ENCODE measurements at regions not wholly inside any gene's neighbourhood (a gene's known extent, or its start where the extent isn't known, plus 50 kb on each side); places are given as distances from the start of the nearest gene placed in this dataset.
A peak's percentile ranks its signal among the peaks of the same experiment; 100 is the strongest.

DNA sequence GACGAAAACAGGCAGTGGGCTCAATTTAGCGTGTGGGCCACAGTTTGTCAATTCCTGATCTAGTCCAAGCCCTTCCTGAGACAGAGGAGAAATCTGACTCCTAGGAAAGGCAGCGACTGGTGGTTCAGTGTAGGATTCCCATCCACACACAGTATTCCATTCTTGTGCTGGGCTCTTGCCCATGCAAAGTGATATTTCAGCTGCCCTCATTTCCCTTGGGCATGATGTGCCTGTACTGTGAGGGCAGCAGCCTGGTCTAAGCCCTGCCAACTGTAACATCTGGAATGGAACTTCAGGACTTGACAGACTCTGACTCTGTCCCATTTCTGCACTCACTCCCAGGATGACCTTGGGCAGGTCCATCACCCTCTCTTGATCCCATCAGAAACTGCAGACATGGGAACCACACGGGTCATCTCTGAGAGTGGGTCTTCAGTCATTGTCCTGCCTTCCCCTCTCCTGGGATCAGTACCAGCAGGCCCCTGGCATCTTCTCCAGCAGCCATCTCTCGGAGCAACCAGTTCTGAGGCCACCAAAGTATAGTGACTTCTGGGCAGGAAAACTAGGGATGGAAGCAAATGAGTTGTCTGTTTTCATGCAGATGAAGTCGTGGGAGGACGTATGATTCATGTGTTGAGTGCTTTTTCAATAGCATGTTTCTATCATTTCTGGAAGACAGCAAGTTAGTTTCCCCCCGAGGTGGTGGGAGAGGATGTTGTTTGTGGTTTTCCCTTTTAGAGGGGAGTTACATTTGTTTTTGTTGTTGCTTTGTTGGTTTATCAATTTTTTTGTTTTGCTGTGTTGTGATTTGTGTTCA lies 54.2 kb upstream of the BCL2L14 start:
- H3K9ac ChIP-seq = no peak overlapping the region
- no peak for DNase-seq
- H3K4me3 ChIP-seq (ENCODE audit: low read depth in 2 of 2, low read length in 1 of 2) = no peak overlapping the region
- no peaks in the 10 kb centered on the region for H3K27me3 ChIP-seq (ENCODE audit: insufficient read depth)
- ChIA-PET POLR2A (no interaction called here), CTCF (no interaction called here)
- no peaks in the 10 kb centered on the region for H4K20me1 ChIP-seq (ENCODE audit: insufficient read depth)
- H3K4me1 ChIP-seq (ENCODE audit: control insufficient read depth in 1 of 2, insufficient read depth in 2 of 2, low read depth in 1 of 2, low read length in 1 of 2) = peaks cover 5 to 42% of the 10 kb centered on the region in 2 experiments; a peak in 3 of 4 replicates
- peak overlapping the region in 1 of 2 experiments; percentile 88; a peak in 3 of 4 replicates for H3K27ac ChIP-seq (ENCODE audit: low read depth in 2 of 2, low read length in 1 of 2)
- H3F3A ChIP-seq (replicated peaks; ENCODE audit: insufficient read depth) = no peaks in the 10 kb centered on the region
- H3K9me3 ChIP-seq = no peaks in the 10 kb centered on the region
- H2AFZ ChIP-seq (ENCODE audit: low read depth) = no peak overlapping the region
- 61% methylated on average over 7 of the region's 8 CpGs for whole genome bisulfite sequencing (ENCODE audit: low lambda C conversion rate)
- no peaks in the 10 kb centered on the region for H3K9me2 ChIP-seq
- no peaks in the 10 kb centered on the region for H3K36me3 ChIP-seq (replicated peaks in 1 of 2; ENCODE audit: control insufficient read depth in 1 of 2, insufficient read depth in 2 of 2, low read length in 1 of 2)
- H3K79me2 ChIP-seq (ENCODE audit: insufficient read depth) = no peaks in the 10 kb centered on the region
- H3K4me2 ChIP-seq = no peak overlapping the region
- TF ChIP-seq, protein P1, sequence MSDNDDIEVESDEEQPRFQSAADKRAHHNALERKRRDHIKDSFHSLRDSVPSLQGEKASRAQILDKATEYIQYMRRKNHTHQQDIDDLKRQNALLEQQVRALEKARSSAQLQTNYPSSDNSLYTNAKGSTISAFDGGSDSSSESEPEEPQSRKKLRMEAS (IDR thresholded peaks at IDR 0.05; ENCODE audit: low read depth) = no peak
- no peak for TF ChIP-seq YY1 (IDR thresholded peaks at IDR 0.05; ENCODE audit: low read depth)
- no peak for TF ChIP-seq GATA2 (CRISPR knock-in tag; IDR thresholded peaks at IDR 0.05)
- TF ChIP-seq SMC3 (IDR thresholded peaks at IDR 0.05; ENCODE audit: low read depth, low read length) = no peak
- TF ChIP-seq JUND (IDR thresholded peaks at IDR 0.05) = no peak
- no peak for TF ChIP-seq EZH2phosphoT487 (IDR thresholded peaks at IDR 0.05; ENCODE audit: borderline replicate concordance, low read depth)
- TF ChIP-seq CHD2 (IDR thresholded peaks at IDR 0.05; ENCODE audit: low read length, partially characterized antibody) = no peak
- TF ChIP-seq EP300 (IDR thresholded peaks at IDR 0.05; ENCODE audit: borderline replicate concordance in 1 of 2, low read depth in 1 of 2, low read length in 1 of 2) = no peak
- TF ChIP-seq, protein P2, sequence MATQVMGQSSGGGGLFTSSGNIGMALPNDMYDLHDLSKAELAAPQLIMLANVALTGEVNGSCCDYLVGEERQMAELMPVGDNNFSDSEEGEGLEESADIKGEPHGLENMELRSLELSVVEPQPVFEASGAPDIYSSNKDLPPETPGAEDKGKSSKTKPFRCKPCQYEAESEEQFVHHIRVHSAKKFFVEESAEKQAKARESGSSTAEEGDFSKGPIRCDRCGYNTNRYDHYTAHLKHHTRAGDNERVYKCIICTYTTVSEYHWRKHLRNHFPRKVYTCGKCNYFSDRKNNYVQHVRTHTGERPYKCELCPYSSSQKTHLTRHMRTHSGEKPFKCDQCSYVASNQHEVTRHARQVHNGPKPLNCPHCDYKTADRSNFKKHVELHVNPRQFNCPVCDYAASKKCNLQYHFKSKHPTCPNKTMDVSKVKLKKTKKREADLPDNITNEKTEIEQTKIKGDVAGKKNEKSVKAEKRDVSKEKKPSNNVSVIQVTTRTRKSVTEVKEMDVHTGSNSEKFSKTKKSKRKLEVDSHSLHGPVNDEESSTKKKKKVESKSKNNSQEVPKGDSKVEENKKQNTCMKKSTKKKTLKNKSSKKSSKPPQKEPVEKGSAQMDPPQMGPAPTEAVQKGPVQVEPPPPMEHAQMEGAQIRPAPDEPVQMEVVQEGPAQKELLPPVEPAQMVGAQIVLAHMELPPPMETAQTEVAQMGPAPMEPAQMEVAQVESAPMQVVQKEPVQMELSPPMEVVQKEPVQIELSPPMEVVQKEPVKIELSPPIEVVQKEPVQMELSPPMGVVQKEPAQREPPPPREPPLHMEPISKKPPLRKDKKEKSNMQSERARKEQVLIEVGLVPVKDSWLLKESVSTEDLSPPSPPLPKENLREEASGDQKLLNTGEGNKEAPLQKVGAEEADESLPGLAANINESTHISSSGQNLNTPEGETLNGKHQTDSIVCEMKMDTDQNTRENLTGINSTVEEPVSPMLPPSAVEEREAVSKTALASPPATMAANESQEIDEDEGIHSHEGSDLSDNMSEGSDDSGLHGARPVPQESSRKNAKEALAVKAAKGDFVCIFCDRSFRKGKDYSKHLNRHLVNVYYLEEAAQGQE (IDR thresholded peaks at IDR 0.05; ENCODE audit: low read depth, low read length) = no peak
- no peak for TF ChIP-seq RAD21 (IDR thresholded peaks at IDR 0.05; ENCODE audit: low read length)

DNA sequence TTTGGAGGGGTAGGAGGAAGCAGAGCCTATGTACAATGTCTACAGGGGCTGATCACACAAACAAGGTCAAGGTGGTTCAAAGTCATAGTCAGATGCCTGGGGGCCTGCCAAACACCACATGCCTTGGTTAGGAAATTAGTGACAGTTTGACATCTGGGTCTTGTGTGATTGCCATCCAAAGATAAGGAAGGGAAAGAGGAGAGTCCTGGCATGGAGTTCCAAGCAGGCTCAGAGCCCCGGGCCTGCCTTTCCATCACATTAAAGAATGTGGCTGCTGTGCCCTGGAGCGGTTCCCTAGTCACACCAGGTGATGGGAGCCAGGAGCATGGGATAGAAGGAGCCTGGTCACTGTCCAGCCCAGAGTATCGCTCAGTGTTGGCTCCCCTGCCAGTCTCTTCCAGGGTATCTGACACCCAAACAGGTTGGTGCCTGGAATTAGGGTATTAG lies 53.6 kb upstream of the BCL2L14 start:
- H3K79me2 ChIP-seq (ENCODE audit: insufficient read depth) = no peaks in the 10 kb centered on the region
- no peak overlapping the region for H2AFZ ChIP-seq (ENCODE audit: low read depth)
- H3K27ac ChIP-seq (ENCODE audit: low read depth in 2 of 2, low read length in 1 of 2) = peak overlapping the region in 1 of 2 experiments; percentile 88; a peak in 3 of 4 replicates
- H3K4me3 ChIP-seq (ENCODE audit: low read depth in 2 of 2, low read length in 1 of 2) = no peak overlapping the region
- POLR2A ChIA-PET = no interaction called here
- no peaks in the 10 kb centered on the region for H3K9me3 ChIP-seq
- 8% methylated on average over 2 of the region's 3 CpGs for WGBS (ENCODE audit: low lambda C conversion rate)
- no peak overlapping the region for H3K4me2 ChIP-seq
- H3K4me1 ChIP-seq (ENCODE audit: control insufficient read depth in 1 of 2, insufficient read depth in 2 of 2, low read depth in 1 of 2, low read length in 1 of 2) = peaks cover 5 to 41% of the 10 kb centered on the region in 2 experiments; a peak in 3 of 4 replicates
- peak; percentile 74 for DNase-seq
- no peaks in the 10 kb centered on the region for H3K27me3 ChIP-seq (ENCODE audit: insufficient read depth)
- H3K9me2 ChIP-seq = no peaks in the 10 kb centered on the region
- H3F3A ChIP-seq (replicated peaks; ENCODE audit: insufficient read depth) = no peaks in the 10 kb centered on the region
- no peaks in the 10 kb centered on the region for H3K36me3 ChIP-seq (replicated peaks in 1 of 2; ENCODE audit: control insufficient read depth in 1 of 2, insufficient read depth in 2 of 2, low read length in 1 of 2)
- CTCF ChIA-PET = interaction anchor here (0.6 to 2.1 kb wide), 6 partner anchors 9 to 436 kb away, joined by 3 to 14 read pairs (median 4); no protein-coding TSS in a partner anchor
- no peak overlapping the region for H3K9ac ChIP-seq
- H4K20me1 ChIP-seq (ENCODE audit: insufficient read depth) = no peaks in the 10 kb centered on the region
- TF ChIP-seq JUND (IDR thresholded peaks at IDR 0.05) (no peak), SIN3A (IDR thresholded peaks at IDR 0.05; ENCODE audit: borderline replicate concordance, low read depth, low read length) (no peak), TEAD4 (IDR thresholded peaks at IDR 0.05; ENCODE audit: borderline replicate concordance, insufficient read depth) (peak; percentile 25; the same call in 1 of the 2 replicates), CHD2 (IDR thresholded peaks at IDR 0.05; ENCODE audit: low read length, partially characterized antibody) (peak; percentile 84), NFIC (IDR thresholded peaks at IDR 0.05; ENCODE audit: borderline replicate concordance) (peak; percentile 75), GABPA (IDR thresholded peaks at IDR 0.05; ENCODE audit: low read depth) (no peak), FOSL2 (IDR thresholded peaks at IDR 0.05; ENCODE audit: borderline replicate concordance, low read depth) (no peak), NRF1 (IDR thresholded peaks at IDR 0.05; ENCODE audit: low read depth, low read length) (no peak), EP300 (IDR thresholded peaks at IDR 0.05; ENCODE audit: borderline replicate concordance in 1 of 2, low read depth in 1 of 2, low read length in 1 of 2) (peak; percentile 42 to 98; a peak in 3 of 4 replicates), ELF1 (IDR thresholded peaks at IDR 0.05) (no peak), RCOR1 (IDR thresholded peaks at IDR 0.05; ENCODE audit: low read length) (peak; percentile 95), SMC3 (IDR thresholded peaks at IDR 0.05; ENCODE audit: low read depth, low read length) (no peak; the same call in 1 of the 2 replicates), MXI1 (IDR thresholded peaks at IDR 0.05; ENCODE audit: low read depth, low read length) (peak; percentile 68; the same call in 1 of the 2 replicates), RAD21 (IDR thresholded peaks at IDR 0.05; ENCODE audit: low read length) (peak; percentile 30; the same call in 1 of the 2 replicates)
- TF ChIP-seq, protein P3, sequence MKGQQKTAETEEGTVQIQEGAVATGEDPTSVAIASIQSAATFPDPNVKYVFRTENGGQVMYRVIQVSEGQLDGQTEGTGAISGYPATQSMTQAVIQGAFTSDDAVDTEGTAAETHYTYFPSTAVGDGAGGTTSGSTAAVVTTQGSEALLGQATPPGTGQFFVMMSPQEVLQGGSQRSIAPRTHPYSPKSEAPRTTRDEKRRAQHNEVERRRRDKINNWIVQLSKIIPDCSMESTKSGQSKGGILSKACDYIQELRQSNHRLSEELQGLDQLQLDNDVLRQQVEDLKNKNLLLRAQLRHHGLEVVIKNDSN (IDR thresholded peaks at IDR 0.05; ENCODE audit: borderline replicate concordance, low read depth) = no peak
- TF ChIP-seq, protein P4, sequence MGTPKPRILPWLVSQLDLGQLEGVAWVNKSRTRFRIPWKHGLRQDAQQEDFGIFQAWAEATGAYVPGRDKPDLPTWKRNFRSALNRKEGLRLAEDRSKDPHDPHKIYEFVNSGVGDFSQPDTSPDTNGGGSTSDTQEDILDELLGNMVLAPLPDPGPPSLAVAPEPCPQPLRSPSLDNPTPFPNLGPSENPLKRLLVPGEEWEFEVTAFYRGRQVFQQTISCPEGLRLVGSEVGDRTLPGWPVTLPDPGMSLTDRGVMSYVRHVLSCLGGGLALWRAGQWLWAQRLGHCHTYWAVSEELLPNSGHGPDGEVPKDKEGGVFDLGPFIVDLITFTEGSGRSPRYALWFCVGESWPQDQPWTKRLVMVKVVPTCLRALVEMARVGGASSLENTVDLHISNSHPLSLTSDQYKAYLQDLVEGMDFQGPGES (IDR thresholded peaks at IDR 0.05; ENCODE audit: low read depth, low read length) = no peak
